Osteocyte (in vitro differentiated cells): ENCODE measurements at regions not wholly inside any gene's neighbourhood (a gene's known extent, or its start where the extent isn't known, plus 50 kb on each side); places are given as distances from the start of the nearest gene placed in this dataset.
A peak's percentile ranks its signal among the peaks of the same experiment; 100 is the strongest.

ENCODE experiments used
- DNase-seq: peaks from one replicate; pipeline ENCODE4 v3.0.0; 2021; ENCODE audit warnings: mixed read lengths; ENCODE audit not compliant: unreplicated experiment; ENCODE audit errors: extremely low spot score
- H3K27ac Mint-ChIP-seq: one replicate; pipeline ENCODE4 v1.8.0; 2021; ENCODE audit warnings: mild to moderate bottlenecking, mixed read lengths; ENCODE audit not compliant: unreplicated experiment
- H3K27me3 Mint-ChIP-seq: one replicate; pipeline ENCODE4 v1.8.0; 2021; ENCODE audit warnings: mixed read lengths; ENCODE audit not compliant: unreplicated experiment
- H3K36me3 Mint-ChIP-seq: one replicate; pipeline ENCODE4 v1.8.0; 2021; ENCODE audit warnings: mixed read lengths; ENCODE audit not compliant: unreplicated experiment
- H3K4me1 Mint-ChIP-seq: one replicate; pipeline ENCODE4 v1.8.0; 2021; ENCODE audit warnings: mixed read lengths; ENCODE audit not compliant: unreplicated experiment
- H3K4me3 Mint-ChIP-seq: one replicate; pipeline ENCODE4 v1.8.0; 2021; ENCODE audit warnings: mild to moderate bottlenecking, moderate library complexity, mixed read lengths; ENCODE audit not compliant: unreplicated experiment
- H3K9me3 Mint-ChIP-seq: one replicate; pipeline ENCODE4 v1.8.0; 2021; ENCODE audit warnings: mixed read lengths; ENCODE audit not compliant: unreplicated experiment
- CTCF ChIP-seq: fragments of 200-600 bp; sonication (generic); IDR thresholded peaks from 2 replicates; pipeline ENCODE4 v1.5.0; 2021; ENCODE audit warnings: antibody characterized with exemption, mild to moderate bottlenecking, moderate library complexity

GRCh38 chr9:82331079-82331478, 342.5 kb downstream of the SPATA31D1 start:
- H3K9me3 Mint-ChIP-seq = peaks cover 12% of the 10 kb centered on the region
- peaks cover 6% of the 10 kb centered on the region for H3K36me3 Mint-ChIP-seq
- H3K27me3 Mint-ChIP-seq = no peaks in the 10 kb centered on the region
- peaks cover 29% of the 10 kb centered on the region for H3K4me1 Mint-ChIP-seq
- H3K4me3 Mint-ChIP-seq = no peak overlapping the region
- H3K27ac Mint-ChIP-seq = no peak overlapping the region
- TF ChIP-seq CTCF = no peak
- no peak for DNase-seq

GRCh38 chr9:82332018-82332773, 343.6 kb downstream of the SPATA31D1 start:
- DNase-seq = no peak
- H3K36me3 Mint-ChIP-seq = peaks cover 2% of the 10 kb centered on the region
- H3K4me1 Mint-ChIP-seq = peaks cover 29% of the 10 kb centered on the region
- no peak for TF ChIP-seq CTCF
- H3K9me3 Mint-ChIP-seq = peaks cover 5% of the 10 kb centered on the region
- peak overlapping the region; percentile 30 for H3K4me3 Mint-ChIP-seq
- peak overlapping the region; percentile 50 for H3K27ac Mint-ChIP-seq
- H3K27me3 Mint-ChIP-seq = no peaks in the 10 kb centered on the region

- peak overlapping the region; percentile 50 for H3K27ac Mint-ChIP-seq
- no peak for TF ChIP-seq CTCF
- peaks cover 29% of the 10 kb centered on the region for H3K4me1 Mint-ChIP-seq
- peaks cover 2% of the 10 kb centered on the region for H3K36me3 Mint-ChIP-seq
- no peaks in the 10 kb centered on the region for H3K27me3 Mint-ChIP-seq
- no peaks in the 10 kb centered on the region for H3K9me3 Mint-ChIP-seq
- no peak for DNase-seq
- H3K4me3 Mint-ChIP-seq = no peak overlapping the region
These were observed 344.2 kb downstream of the SPATA31D1 start for GRCh38 chr9:82332774-82333152.

GRCh38 chr9:82333671-82334070, 345.1 kb downstream of the SPATA31D1 start:
- no peaks in the 10 kb centered on the region for H3K9me3 Mint-ChIP-seq
- peaks cover 2% of the 10 kb centered on the region for H3K36me3 Mint-ChIP-seq
- H3K27ac Mint-ChIP-seq = no peak overlapping the region
- no peak overlapping the region for H3K4me3 Mint-ChIP-seq
- DNase-seq = no peak
- H3K27me3 Mint-ChIP-seq = no peaks in the 10 kb centered on the region
- no peak for TF ChIP-seq CTCF
- H3K4me1 Mint-ChIP-seq = peaks cover 30% of the 10 kb centered on the region

GRCh38 chr9:82334286-82334685, 345.7 kb downstream of the SPATA31D1 start:
- H3K4me1 Mint-ChIP-seq = peaks cover 36% of the 10 kb centered on the region
- no peaks in the 10 kb centered on the region for H3K36me3 Mint-ChIP-seq
- no peak overlapping the region for H3K27ac Mint-ChIP-seq
- no peaks in the 10 kb centered on the region for H3K27me3 Mint-ChIP-seq
- H3K9me3 Mint-ChIP-seq = no peaks in the 10 kb centered on the region
- H3K4me3 Mint-ChIP-seq = no peak overlapping the region
- no peak for DNase-seq
- no peak for TF ChIP-seq CTCF
